ENCODE measurements at regions not wholly inside any gene's neighbourhood (a gene's known extent, or its start where the extent isn't known, plus 50 kb on each side); places are given as distances from the start of the nearest gene placed in this dataset.

DNA sequence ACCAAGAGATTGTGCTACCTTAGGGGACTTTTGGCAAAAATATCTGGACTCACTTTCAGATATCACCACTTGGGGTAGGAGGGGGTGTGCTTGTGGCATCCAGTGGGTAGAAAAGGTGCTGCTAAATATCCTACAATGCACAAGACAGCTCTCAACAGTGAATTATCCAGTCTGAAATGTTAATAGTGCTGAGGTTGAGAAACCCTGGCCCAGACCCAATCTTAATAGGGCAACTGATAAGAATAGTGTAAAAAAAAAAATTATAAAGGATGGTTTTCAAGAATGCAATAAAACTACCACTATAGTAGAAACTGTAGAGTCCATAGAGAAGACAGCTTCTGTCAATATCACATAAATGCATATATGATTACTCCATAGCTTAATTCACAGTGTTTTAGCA, 185.5 kb downstream of the ZNF330 start:
- no peak for TF ChIP-seq TARDBP (IDR thresholded peaks at IDR 0.05)
- TF ChIP-seq ARNT (IDR thresholded peaks at IDR 0.05): no peak
- TF ChIP-seq, protein P1, sequence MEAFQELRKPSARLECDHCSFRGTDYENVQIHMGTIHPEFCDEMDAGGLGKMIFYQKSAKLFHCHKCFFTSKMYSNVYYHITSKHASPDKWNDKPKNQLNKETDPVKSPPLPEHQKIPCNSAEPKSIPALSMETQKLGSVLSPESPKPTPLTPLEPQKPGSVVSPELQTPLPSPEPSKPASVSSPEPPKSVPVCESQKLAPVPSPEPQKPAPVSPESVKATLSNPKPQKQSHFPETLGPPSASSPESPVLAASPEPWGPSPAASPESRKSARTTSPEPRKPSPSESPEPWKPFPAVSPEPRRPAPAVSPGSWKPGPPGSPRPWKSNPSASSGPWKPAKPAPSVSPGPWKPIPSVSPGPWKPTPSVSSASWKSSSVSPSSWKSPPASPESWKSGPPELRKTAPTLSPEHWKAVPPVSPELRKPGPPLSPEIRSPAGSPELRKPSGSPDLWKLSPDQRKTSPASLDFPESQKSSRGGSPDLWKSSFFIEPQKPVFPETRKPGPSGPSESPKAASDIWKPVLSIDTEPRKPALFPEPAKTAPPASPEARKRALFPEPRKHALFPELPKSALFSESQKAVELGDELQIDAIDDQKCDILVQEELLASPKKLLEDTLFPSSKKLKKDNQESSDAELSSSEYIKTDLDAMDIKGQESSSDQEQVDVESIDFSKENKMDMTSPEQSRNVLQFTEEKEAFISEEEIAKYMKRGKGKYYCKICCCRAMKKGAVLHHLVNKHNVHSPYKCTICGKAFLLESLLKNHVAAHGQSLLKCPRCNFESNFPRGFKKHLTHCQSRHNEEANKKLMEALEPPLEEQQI (IDR thresholded peaks at IDR 0.05): no peak
- TF ChIP-seq POLR2A (conservative IDR thresholded peaks at IDR 0.05): no peak
- TF ChIP-seq KDM4B (IDR thresholded peaks at IDR 0.05; ENCODE audit: borderline replicate concordance in 2 of 2, low read depth in 1 of 2): no peak
